NCI-H345 treated with DMSO at 0.1 percent for 48 hours (cell line): ENCODE measurements at regions not wholly inside any gene's neighbourhood (a gene's known extent, or its start where the extent isn't known, plus 50 kb on each side); places are given as distances from the start of the nearest gene placed in this dataset.
A peak's percentile ranks its signal among the peaks of the same experiment; 100 is the strongest.
"Not testable (repeated sequence)": the region's sequence is repeated elsewhere in the genome, so short reads cannot be mapped to it uniquely, and the experiment has no call there.

Experiments used
- DNase-seq: peaks from one replicate; lab custom pipeline; 2025; ENCODE audit not compliant: unreplicated experiment; lab: John Stamatoyannopoulos, UW

GRCh38 chr1:47522935-47523834, 85.3 kb downstream of the FOXD2 start:
- DNase-seq, result no peak

GRCh38 chr1:47523835-47524215, 86.0 kb downstream of the FOXD2 start:
- DNase-seq, result no peak

GRCh38 chr1:47524272-47524671, 86.4 kb downstream of the FOXD2 start:
- DNase-seq, result no peak

- DNase-seq, result no peak
These were observed 89.9 kb downstream of the FOXD2 start for GRCh38 chr1:47527653-47528272.

GRCh38 chr1:47529520-47530098, 91.8 kb downstream of the FOXD2 start:
- no peak for DNase-seq

- peak; percentile 26 for DNase-seq
These were observed 95.3 kb downstream of the FOXD2 start for GRCh38 chr1:47532921-47533792.

- peak; percentile 47 for DNase-seq
These were observed 96.0 kb downstream of the FOXD2 start for GRCh38 chr1:47533793-47534328.

- no peak for DNase-seq
These were observed 96.6 kb downstream of the FOXD2 start for GRCh38 chr1:47534436-47534835.

- no peak for DNase-seq
These were observed 98.8 kb downstream of the FOXD2 start for GRCh38 chr1:47536646-47537118.

- DNase-seq, result no peak
These were observed 99.4 kb downstream of the FOXD2 start for GRCh38 chr1:47537268-47537667.

GRCh38 chr1:47537966-47538365, 100.1 kb downstream of the FOXD2 start:
- no peak for DNase-seq

- not testable (repeated sequence) for DNase-seq
These were observed 100.7 kb downstream of the FOXD2 start for GRCh38 chr1:47538530-47538929.

- DNase-seq, result not testable (repeated sequence)
These were observed 103.9 kb downstream of the FOXD2 start for GRCh38 chr1:47541705-47542104.

- not testable (repeated sequence) for DNase-seq
These were observed 105.2 kb downstream of the FOXD2 start for GRCh38 chr1:47543089-47543488.

GRCh38 chr1:47545912-47546483, 108.2 kb downstream of the FOXD2 start:
- DNase-seq, result no peak

GRCh38 chr1:47547753-47548573, 110.1 kb downstream of the FOXD2 start:
- DNase-seq, result no peak

GRCh38 chr1:47548637-47549036, 110.8 kb downstream of the FOXD2 start:
- no peak for DNase-seq

- DNase-seq, result no peak
These were observed 111.7 kb downstream of the FOXD2 start for GRCh38 chr1:47549532-47549931.

GRCh38 chr1:47550929-47551328, 113.1 kb downstream of the FOXD2 start:
- DNase-seq, result no peak
